ENCODE measurements at regions not wholly inside any gene's neighbourhood (a gene's known extent, or its start where the extent isn't known, plus 50 kb on each side); places are given as distances from the start of the nearest gene placed in this dataset.
"Not testable (repeated sequence)": the region's sequence is repeated elsewhere in the genome, so short reads cannot be mapped to it uniquely, and the experiment has no call there.

DNA sequence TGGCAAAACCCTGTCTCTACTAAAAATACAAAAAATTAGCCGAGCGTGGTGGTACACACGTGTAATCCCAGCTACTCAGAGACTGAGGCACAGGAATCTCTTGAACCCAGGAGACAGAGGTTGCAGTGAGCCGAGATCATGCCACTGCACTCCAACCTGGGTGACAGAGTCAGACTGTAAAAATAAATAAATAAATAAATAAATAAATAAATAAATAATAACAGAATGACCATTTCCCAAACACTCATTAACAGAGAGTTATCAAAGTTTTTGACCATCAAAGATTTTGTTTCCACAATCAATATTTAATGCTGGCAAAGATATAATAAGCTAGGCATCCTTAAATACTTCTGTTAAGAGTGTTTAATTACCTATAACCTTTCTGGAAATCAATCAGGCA lies 299.4 kb downstream of the KCTD12 start:
- Histone ChIP-seq H3K27me3 (ENCODE audit: control insufficient read depth, insufficient read depth, low read length) (no peaks in the 10 kb centered on the region), H3K36me3 (ENCODE audit: control insufficient read depth, insufficient read depth, low read length) (no peaks in the 10 kb centered on the region), H3K9ac (no peak overlapping the region), H2AFZ (no peak overlapping the region), H3K4me3 (ENCODE audit: low read depth, low read length) (no peak overlapping the region), H3K4me2 (ENCODE audit: low read length) (no peak overlapping the region), H3K4me1 (no peaks in the 10 kb centered on the region), H3K9me3 (ENCODE audit: control insufficient read depth, low read length) (no peaks in the 10 kb centered on the region), H3K79me2 (no peaks in the 10 kb centered on the region), H3K27ac (no peak overlapping the region)
- TF ChIP-seq CTCF (IDR thresholded peaks at IDR 0.05) = no peak

DNA sequence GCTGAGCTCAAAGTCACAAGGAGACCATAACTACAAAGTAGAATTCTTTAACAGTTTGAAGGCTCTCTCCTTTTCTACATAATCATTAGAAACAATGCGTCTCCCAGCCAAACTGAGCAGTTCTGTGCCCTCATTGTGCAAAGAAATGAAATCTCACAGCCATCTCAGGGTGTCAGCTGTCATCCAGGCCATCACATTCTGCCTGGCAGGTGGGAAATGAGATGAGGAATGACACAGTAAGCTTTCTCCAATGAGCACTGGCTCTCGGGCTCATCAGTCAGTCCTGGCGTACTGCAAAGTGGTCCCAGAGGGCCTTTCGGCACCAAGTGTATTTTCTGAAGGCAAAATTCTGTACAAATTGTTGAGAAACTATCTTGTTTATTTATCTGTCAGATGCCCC lies 306.5 kb downstream of the KCTD12 start:
- H3K36me3 ChIP-seq (ENCODE audit: control insufficient read depth, insufficient read depth, low read length) = no peaks in the 10 kb centered on the region

GRCh38 chr13:76575634-76576033 lies 310.6 kb downstream of the KCTD12 start:
- not testable (repeated sequence) for H3K27me3 ChIP-seq (ENCODE audit: control insufficient read depth, insufficient read depth, low read length); H3K4me1 ChIP-seq; H2AFZ ChIP-seq; H3K9ac ChIP-seq; H3K4me2 ChIP-seq (ENCODE audit: low read length); H3K4me3 ChIP-seq (ENCODE audit: low read depth, low read length); H3K36me3 ChIP-seq (ENCODE audit: control insufficient read depth, insufficient read depth, low read length); H3K79me2 ChIP-seq; H3K27ac ChIP-seq; H3K9me3 ChIP-seq (ENCODE audit: control insufficient read depth, low read length)

More for the DNA sequence above, 306.5 kb downstream of the KCTD12 start:
- Histone ChIP-seq H3K9ac (no peak overlapping the region), H3K27ac (no peak overlapping the region), H3K9me3 (ENCODE audit: control insufficient read depth, low read length) (no peaks in the 10 kb centered on the region), H3K27me3 (ENCODE audit: control insufficient read depth, insufficient read depth, low read length) (no peaks in the 10 kb centered on the region), H3K4me3 (ENCODE audit: low read depth, low read length) (no peak overlapping the region), H3K4me1 (no peaks in the 10 kb centered on the region), H3K4me2 (ENCODE audit: low read length) (no peak overlapping the region), H3K79me2 (no peaks in the 10 kb centered on the region), H2AFZ (no peak overlapping the region)
- no peak for TF ChIP-seq CTCF (IDR thresholded peaks at IDR 0.05)

- H3K27me3 ChIP-seq (ENCODE audit: control insufficient read depth, insufficient read depth, low read length) = no peaks in the 10 kb centered on the region
- no peak overlapping the region for H3K4me2 ChIP-seq (ENCODE audit: low read length)
- no peaks in the 10 kb centered on the region for H3K9me3 ChIP-seq (ENCODE audit: control insufficient read depth, low read length)
- H3K4me1 ChIP-seq = no peaks in the 10 kb centered on the region
- no peaks in the 10 kb centered on the region for H3K79me2 ChIP-seq
- no peak overlapping the region for H2AFZ ChIP-seq
- no peak overlapping the region for H3K9ac ChIP-seq
- H3K36me3 ChIP-seq (ENCODE audit: control insufficient read depth, insufficient read depth, low read length) = no peaks in the 10 kb centered on the region
- no peak overlapping the region for H3K27ac ChIP-seq
- no peak for TF ChIP-seq CTCF (IDR thresholded peaks at IDR 0.05)
- no peak overlapping the region for H3K4me3 ChIP-seq (ENCODE audit: low read depth, low read length)
These were observed 315.7 kb downstream of the KCTD12 start for GRCh38 chr13:76570510-76570971.

- no peak for TF ChIP-seq CTCF (IDR thresholded peaks at IDR 0.05)
- H3K36me3 ChIP-seq (ENCODE audit: control insufficient read depth, insufficient read depth, low read length) = no peaks in the 10 kb centered on the region
- no peak overlapping the region for H3K9ac ChIP-seq
- no peaks in the 10 kb centered on the region for H3K27me3 ChIP-seq (ENCODE audit: control insufficient read depth, insufficient read depth, low read length)
- peaks cover 6% of the 10 kb centered on the region for H3K4me1 ChIP-seq
- H3K4me3 ChIP-seq (ENCODE audit: low read depth, low read length) = no peak overlapping the region
- H3K9me3 ChIP-seq (ENCODE audit: control insufficient read depth, low read length) = no peaks in the 10 kb centered on the region
- no peak overlapping the region for H3K4me2 ChIP-seq (ENCODE audit: low read length)
- H3K27ac ChIP-seq = peak overlapping the region; percentile 77
- H2AFZ ChIP-seq = peak overlapping the region; percentile 28
- H3K79me2 ChIP-seq = no peaks in the 10 kb centered on the region
These were observed 329.6 kb downstream of the KCTD12 start for GRCh38 chr13:76556627-76557026.

Data from parathyroid adenoma (tissue), 2 donors.